H9 (cell line): ENCODE measurements at regions not wholly inside any gene's neighbourhood (a gene's known extent, or its start where the extent isn't known, plus 50 kb on each side); places are given as distances from the start of the nearest gene placed in this dataset.

Source experiments
- DNase-seq: peaks from one replicate; pipeline ENCODE4 v3.0.0-alpha.2; 2017
- H2AFZ ChIP-seq: one replicate; pipeline ENCODE4 v1.6.1; 2013; ENCODE audit warnings: mild to moderate bottlenecking, low read length, control low read depth, moderate library complexity
- H2AK5ac ChIP-seq: 2 replicates; pipeline ENCODE4 v1.6.1; 2013; ENCODE audit warnings: low read length, control low read depth, mixed read lengths; ENCODE audit not compliant: insufficient read length
- H2BK120ac ChIP-seq: one replicate; pipeline ENCODE4 v1.6.1; 2013; ENCODE audit warnings: low read depth, mild to moderate bottlenecking, low read length, control low read depth, inconsistent platforms; ENCODE audit not compliant: poor library complexity, severe bottlenecking
- H2BK12ac ChIP-seq: 2 replicates; pipeline ENCODE4 v1.6.1; 2013; ENCODE audit warnings: low read length, control low read depth, mixed read lengths, low read depth; ENCODE audit not compliant: insufficient read length
- H2BK15ac ChIP-seq: 2 replicates; pipeline ENCODE4 v1.6.1; 2013; ENCODE audit warnings: low read depth, low read length, control low read depth
- H2BK20ac ChIP-seq: one replicate; pipeline ENCODE4 v1.6.1; 2013; ENCODE audit warnings: low read depth, mild to moderate bottlenecking, low read length, control low read depth, inconsistent platforms; ENCODE audit not compliant: poor library complexity, severe bottlenecking
- H2BK5ac ChIP-seq: 2 replicates; pipeline ENCODE4 v1.6.1; 2013; ENCODE audit warnings: low read length, control low read depth, mixed read lengths; ENCODE audit not compliant: insufficient read length
- H3K14ac ChIP-seq: 2 replicates; pipeline ENCODE4 v1.6.1; 2013; ENCODE audit warnings: low read length, control low read depth; ENCODE audit not compliant: insufficient read depth
- H3K18ac ChIP-seq: 2 replicates; pipeline ENCODE4 v1.6.1; 2013; ENCODE audit warnings: low read depth, mild to moderate bottlenecking, mixed read lengths, low read length, control low read depth; ENCODE audit not compliant: insufficient read length
- H3K23ac ChIP-seq: 2 replicates; pipeline ENCODE4 v1.6.1; 2013; ENCODE audit warnings: low read length, control low read depth, mixed read lengths, low read depth; ENCODE audit not compliant: insufficient read length
- H3K23me2 ChIP-seq: 2 replicates; pipeline ENCODE4 v1.6.1; 2013; ENCODE audit warnings: low read depth, mild to moderate bottlenecking, mixed read lengths, low read length, control low read depth; ENCODE audit not compliant: insufficient read length, poor library complexity, severe bottlenecking
- H3K27ac ChIP-seq: 2 replicates; pipeline ENCODE4 v1.5.1; 2013; ENCODE audit warnings: low read length, control low read depth, mixed read lengths, low read depth; ENCODE audit not compliant: insufficient read length
- H3K27me3 ChIP-seq: 2 replicates; pipeline ENCODE4 v1.6.1; 2013; ENCODE audit warnings: low read length, control low read depth, inconsistent platforms; ENCODE audit not compliant: insufficient read depth
- H3K4ac ChIP-seq: 2 replicates; pipeline ENCODE4 v1.6.1; 2013; ENCODE audit warnings: low read depth, mild to moderate bottlenecking, control low read depth, inconsistent platforms, low read length, moderate library complexity
- H3K4me1 ChIP-seq: 2 replicates; pipeline ENCODE4 v1.6.1; 2013; ENCODE audit warnings: low read length, control low read depth, inconsistent platforms; ENCODE audit not compliant: insufficient read depth
- H3K4me2 ChIP-seq: 2 replicates; pipeline ENCODE4 v1.6.1; 2013; ENCODE audit warnings: low read length, control low read depth, mixed read lengths; ENCODE audit not compliant: insufficient read length, insufficient read depth
- H3K56ac ChIP-seq: 2 replicates; pipeline ENCODE4 v1.6.1; 2013; ENCODE audit warnings: low read depth, mild to moderate bottlenecking, mixed read lengths, low read length, control low read depth; ENCODE audit not compliant: insufficient read length
- H3K79me1 ChIP-seq: 2 replicates; pipeline ENCODE4 v1.6.1; 2013; ENCODE audit warnings: low read depth, mild to moderate bottlenecking, moderate library complexity, low read length, control low read depth, inconsistent platforms; ENCODE audit not compliant: insufficient read depth, poor library complexity, severe bottlenecking
- H3K79me2 ChIP-seq: 2 replicates; pipeline ENCODE4 v1.6.1; 2013; ENCODE audit warnings: low read length, control low read depth, inconsistent platforms; ENCODE audit not compliant: insufficient read depth
- H3K9ac ChIP-seq: 2 replicates; pipeline ENCODE4 v1.6.1; 2013; ENCODE audit warnings: low read length, control low read depth, mixed read lengths; ENCODE audit not compliant: insufficient read length; ENCODE audit errors: extremely low read depth
- H3K9me3 ChIP-seq: one replicate; pipeline ENCODE4 v1.6.1; 2013; ENCODE audit warnings: low read depth, low read length, inconsistent platforms; ENCODE audit not compliant: control insufficient read depth
- H3T11ph ChIP-seq: one replicate; pipeline ENCODE4 v1.6.1; 2013; ENCODE audit warnings: mild to moderate bottlenecking, low read length, control low read depth, inconsistent platforms
- H4K20me1 ChIP-seq: one replicate; pipeline ENCODE4 v1.6.1; 2013; ENCODE audit not compliant: control insufficient read depth, insufficient read length, insufficient read depth
- H4K5ac ChIP-seq: 2 replicates; pipeline ENCODE4 v1.6.1; 2013; ENCODE audit warnings: low read depth, mild to moderate bottlenecking, mixed read lengths, low read length, control low read depth; ENCODE audit not compliant: insufficient read length
- H4K8ac ChIP-seq: replicated peaks from 2 replicates; pipeline ENCODE4 v1.6.1; 2013; ENCODE audit warnings: low read length, control low read depth, mixed read lengths, low read depth; ENCODE audit not compliant: insufficient read length
- H4K91ac ChIP-seq: 2 replicates; pipeline ENCODE4 v1.6.1; 2013; ENCODE audit warnings: low read depth, mild to moderate bottlenecking, moderate library complexity, mixed read lengths, low read length, control low read depth; ENCODE audit not compliant: insufficient read length
- H3K27ac Mint-ChIP-seq, 3 experiments: 2 replicates in 2 of 3; 3 replicates in 1 of 3; pipeline ENCODE4 v1.8.0; 2020 to 2021; ENCODE audit warnings: mixed read lengths in 3 of 3, mild to moderate bottlenecking in 1 of 3, moderate library complexity in 1 of 3
- H3K27me3 Mint-ChIP-seq: 2 replicates; pipeline ENCODE4 v1.8.0; 2021; ENCODE audit warnings: low read depth, mild to moderate bottlenecking, moderate library complexity, mixed read lengths
- H3K36me3 Mint-ChIP-seq, 3 experiments: 2 replicates in 2 of 3; 3 replicates in 1 of 3; pipeline ENCODE4 v1.8.0; 2020 to 2021; ENCODE audit warnings: low read depth in 3 of 3, mixed read lengths in 3 of 3; ENCODE audit not compliant: insufficient read depth in 1 of 3
- H3K4me1 Mint-ChIP-seq, 2 experiments: 2 replicates each; pipeline ENCODE4 v1.8.0; 2020; ENCODE audit warnings: mixed read lengths in 2 of 2
- H3K4me3 Mint-ChIP-seq, 2 experiments: 2 replicates in 1 of 2; 3 replicates in 1 of 2; pipeline ENCODE4 v1.8.0; 2020 to 2021; ENCODE audit warnings: mild to moderate bottlenecking in 2 of 2, mixed read lengths in 2 of 2, moderate library complexity in 1 of 2
- H3K9me3 Mint-ChIP-seq, 2 experiments: 2 replicates in 1 of 2; 3 replicates in 1 of 2; pipeline ENCODE4 v1.8.0; 2020; ENCODE audit warnings: mild to moderate bottlenecking in 2 of 2, mixed read lengths in 2 of 2, moderate library complexity in 1 of 2
- CTCF ChIP-seq: fragments of 200-600 bp; sonication (generic); conservative IDR thresholded peaks from 3 replicates; pipeline ENCODE4 v1.8.0; 2021; ENCODE audit warnings: antibody characterized with exemption, mild to moderate bottlenecking
- WGBS: extraction: QIAGEN DNeasy Blood & Tissue Kit; methylation state at CpG from one replicate; pipeline ENCODE4 v1.1.7; 2013; ENCODE audit warnings: missing lambda C conversion rate, low lambda C conversion rate, mixed read lengths; ENCODE audit not compliant: insufficient read length; ENCODE audit errors: extremely low coverage; 5-methylcytosine and 5-hydroxymethylcytosine counted together

- H3K27me3 ChIP-seq: no peaks in the 10 kb centered on the region
- H3K27ac Mint-ChIP-seq: no peak overlapping the region
- no peak for TF ChIP-seq CTCF
- DNase-seq: no peak
- no peak overlapping the region for H2BK20ac ChIP-seq
- H3K14ac ChIP-seq: no peak overlapping the region
- H3K9me3 Mint-ChIP-seq: peaks cover 0 to 1% of the 10 kb centered on the region in 2 experiments; a peak in 3 of 5 replicates
- no peak overlapping the region for H3K4me2 ChIP-seq
- no peak overlapping the region for H4K91ac ChIP-seq
- no peak overlapping the region for H3K4me3 Mint-ChIP-seq
- H3K18ac ChIP-seq: no peak overlapping the region
- no peak overlapping the region for H3T11ph ChIP-seq
- H4K20me1 ChIP-seq: no peaks in the 10 kb centered on the region
- H3K9ac ChIP-seq: no peak overlapping the region
- H3K9me3 ChIP-seq: no peaks in the 10 kb centered on the region
- no peaks in the 10 kb centered on the region for H3K79me1 ChIP-seq
- H3K4me1 ChIP-seq: peaks cover 5% of the 10 kb centered on the region
- no peak overlapping the region for H2BK120ac ChIP-seq
- no peak overlapping the region for H2BK5ac ChIP-seq
- H3K23me2 ChIP-seq: no peaks in the 10 kb centered on the region
- no peak overlapping the region for H2AFZ ChIP-seq
- no CpG with 5 or more reads among the region's 1 CpG for WGBS
- no peak overlapping the region for H3K56ac ChIP-seq
- H2BK15ac ChIP-seq: no peak overlapping the region
- H3K4ac ChIP-seq: no peak overlapping the region
- no peak overlapping the region for H3K27ac ChIP-seq
- H4K5ac ChIP-seq: no peak overlapping the region
- no peaks in the 10 kb centered on the region for H3K79me2 ChIP-seq
- no peaks in the 10 kb centered on the region; a peak in 1 of 7 replicates for H3K36me3 Mint-ChIP-seq
- H3K27me3 Mint-ChIP-seq: no peaks in the 10 kb centered on the region
- H3K4me1 Mint-ChIP-seq: peaks cover 18 to 20% of the 10 kb centered on the region in 2 experiments
- H4K8ac ChIP-seq: no peak overlapping the region
- H2BK12ac ChIP-seq: no peak overlapping the region
- H3K23ac ChIP-seq: no peak overlapping the region
- H2AK5ac ChIP-seq: no peak overlapping the region
Measured at GRCh38 chr15:48003441-48003840, 117.3 kb upstream of the SLC24A5 start.
